ENCODE measurements at regions not wholly inside any gene's neighbourhood (a gene's known extent, or its start where the extent isn't known, plus 50 kb on each side); places are given as distances from the start of the nearest gene placed in this dataset.

DNA sequence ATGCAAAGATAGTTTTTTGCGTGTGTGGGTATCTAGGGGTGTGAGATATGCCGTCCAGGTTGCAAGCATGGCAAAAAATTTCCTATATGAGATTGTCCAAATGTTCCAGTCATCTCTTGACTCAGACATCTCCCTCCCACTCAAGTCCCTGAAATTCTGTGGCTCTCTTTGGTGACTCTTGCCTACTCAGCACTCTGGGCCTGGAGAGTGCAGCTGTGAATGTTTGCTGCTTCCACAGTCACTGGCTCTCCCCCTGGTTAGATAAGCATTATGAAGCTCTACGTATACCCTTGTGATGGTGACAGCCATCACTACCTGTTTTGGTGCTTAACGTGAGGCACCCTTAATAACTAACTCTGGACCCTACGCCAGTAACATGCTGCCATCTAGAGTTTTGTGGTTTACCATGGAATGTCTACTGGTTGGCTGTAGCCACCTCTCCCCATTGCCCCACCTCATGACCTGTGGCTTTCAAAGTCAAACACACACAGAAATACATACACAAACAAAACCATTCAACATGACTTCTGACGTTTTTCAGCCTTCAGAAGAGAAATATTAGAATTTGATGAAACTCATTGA lies 621.9 kb upstream of the CITED2 start (continued):
- TF ChIP-seq, protein P1, sequence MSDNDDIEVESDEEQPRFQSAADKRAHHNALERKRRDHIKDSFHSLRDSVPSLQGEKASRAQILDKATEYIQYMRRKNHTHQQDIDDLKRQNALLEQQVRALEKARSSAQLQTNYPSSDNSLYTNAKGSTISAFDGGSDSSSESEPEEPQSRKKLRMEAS (CRISPR knock-in tag; IDR thresholded peaks at IDR 0.05) = no peak
- TF ChIP-seq ZNF282 (CRISPR knock-in tag; IDR thresholded peaks at IDR 0.05) (no peak), RAD21 (CRISPR knock-in tag; conservative IDR thresholded peaks at IDR 0.05 in 1 of 2, IDR thresholded peaks at IDR 0.05 in 1 of 2) (peak; percentile 86 to 93), ESRRB (CRISPR knock-in tag; IDR thresholded peaks at IDR 0.05; ENCODE audit: borderline replicate concordance) (no peak), MCM3 (IDR thresholded peaks at IDR 0.05) (0 out of 2 replicates have a peak, but pooled peaks have one; percentile 9), ATF1 (CRISPR knock-in tag; IDR thresholded peaks at IDR 0.05) (no peak), ATF1 (tag; IDR thresholded peaks at IDR 0.05) (0 out of 2 replicates have a peak, but pooled peaks have one; percentile 19), TEAD1 (CRISPR knock-in tag; IDR thresholded peaks at IDR 0.05) (peak; percentile 83 to 88), SRSF9 (IDR thresholded peaks at IDR 0.05; ENCODE audit: borderline replicate concordance, low read depth, low read length) (no peak), ZEB2 (IDR thresholded peaks at IDR 0.05) (no peak), ARHGAP35 (IDR thresholded peaks at IDR 0.05; ENCODE audit: partially characterized antibody) (no peak), CC2D1A (IDR thresholded peaks at IDR 0.05) (peak; percentile 66), MAFG (tag; conservative IDR thresholded peaks at IDR 0.05) (peak; percentile 72), C11orf30 (IDR thresholded peaks at IDR 0.05; ENCODE audit: low read depth) (peak; percentile 76), MAFK (IDR thresholded peaks at IDR 0.05; ENCODE audit: low read length) (peak; percentile 53), POLR2G (IDR thresholded peaks at IDR 0.05; ENCODE audit: low read depth, low read length) (no peak), ZNF311 (CRISPR knock-in tag; IDR thresholded peaks at IDR 0.05) (no peak), CHD2 (IDR thresholded peaks at IDR 0.05; ENCODE audit: low read depth, low read length) (no peak), ZNF134 (CRISPR knock-in tag; conservative IDR thresholded peaks at IDR 0.05) (no peak), ESRRA (IDR thresholded peaks at IDR 0.05; ENCODE audit: borderline replicate concordance, low read depth) (peak; percentile 84; the same call in 1 of the 2 replicates), RCOR1 (IDR thresholded peaks at IDR 0.05; ENCODE audit: borderline replicate concordance in 1 of 2, low read depth in 2 of 2, low read length in 2 of 2) (0 out of 4 replicates have a peak, but pooled peaks of 1 of the 2 experiments have one; percentile 11), XRCC5 (IDR thresholded peaks at IDR 0.05; ENCODE audit: low read depth, low read length) (no peak), EHMT2 (IDR thresholded peaks at IDR 0.05) (peak; percentile 54; the same call in 1 of the 2 replicates), TEAD4 (IDR thresholded peaks at IDR 0.05; ENCODE audit: low read length) (peak; percentile 80), TEAD4 (CRISPR knock-in tag; IDR thresholded peaks at IDR 0.05; ENCODE audit: borderline replicate concordance) (no peak)
- TF ChIP-seq, protein P2, sequence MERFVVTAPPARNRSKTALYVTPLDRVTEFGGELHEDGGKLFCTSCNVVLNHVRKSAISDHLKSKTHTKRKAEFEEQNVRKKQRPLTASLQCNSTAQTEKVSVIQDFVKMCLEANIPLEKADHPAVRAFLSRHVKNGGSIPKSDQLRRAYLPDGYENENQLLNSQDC (CRISPR knock-in tag; IDR thresholded peaks at IDR 0.05) = no peak
- TF ChIP-seq, protein P3, sequence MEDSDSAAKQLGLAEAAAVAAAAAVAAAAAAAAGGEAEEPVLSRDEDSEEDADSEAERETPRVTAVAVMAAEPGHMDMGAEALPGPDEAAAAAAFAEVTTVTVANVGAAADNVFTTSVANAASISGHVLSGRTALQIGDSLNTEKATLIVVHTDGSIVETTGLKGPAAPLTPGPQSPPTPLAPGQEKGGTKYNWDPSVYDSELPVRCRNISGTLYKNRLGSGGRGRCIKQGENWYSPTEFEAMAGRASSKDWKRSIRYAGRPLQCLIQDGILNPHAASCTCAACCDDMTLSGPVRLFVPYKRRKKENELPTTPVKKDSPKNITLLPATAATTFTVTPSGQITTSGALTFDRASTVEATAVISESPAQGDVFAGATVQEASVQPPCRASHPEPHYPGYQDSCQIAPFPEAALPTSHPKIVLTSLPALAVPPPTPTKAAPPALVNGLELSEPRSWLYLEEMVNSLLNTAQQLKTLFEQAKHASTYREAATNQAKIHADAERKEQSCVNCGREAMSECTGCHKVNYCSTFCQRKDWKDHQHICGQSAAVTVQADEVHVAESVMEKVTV (CRISPR knock-in tag; IDR thresholded peaks at IDR 0.05) = peak; percentile 81
- TF ChIP-seq, protein P4, sequence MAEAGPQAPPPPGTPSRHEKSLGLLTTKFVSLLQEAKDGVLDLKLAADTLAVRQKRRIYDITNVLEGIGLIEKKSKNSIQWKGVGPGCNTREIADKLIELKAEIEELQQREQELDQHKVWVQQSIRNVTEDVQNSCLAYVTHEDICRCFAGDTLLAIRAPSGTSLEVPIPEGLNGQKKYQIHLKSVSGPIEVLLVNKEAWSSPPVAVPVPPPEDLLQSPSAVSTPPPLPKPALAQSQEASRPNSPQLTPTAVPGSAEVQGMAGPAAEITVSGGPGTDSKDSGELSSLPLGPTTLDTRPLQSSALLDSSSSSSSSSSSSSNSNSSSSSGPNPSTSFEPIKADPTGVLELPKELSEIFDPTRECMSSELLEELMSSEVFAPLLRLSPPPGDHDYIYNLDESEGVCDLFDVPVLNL (CRISPR knock-in tag; IDR thresholded peaks at IDR 0.05; ENCODE audit: low read depth) = no peak

All from K562 (cell line).